Adrenal gland (tissue), 9 donors: ENCODE measurements at regions not wholly inside any gene's neighbourhood (a gene's known extent, or its start where the extent isn't known, plus 50 kb on each side); places are given as distances from the start of the nearest gene placed in this dataset.

Experiments used
- DNase-seq, 7 donors: peaks; one replicate each; pipeline ENCODE4 v3.0.0-alpha.2; 2019 to 2020
- H3K27ac ChIP-seq, 5 donors: fragments of 200-600 bp; sonication (generic) in 4 of 5; 1 replicate in 3 of 5; 2 replicates in 2 of 5; pipeline versions ENCODE4 v1.5.1 to v1.8.0; 2016 to 2020; ENCODE audit warnings: mild to moderate bottlenecking in 1 of 5
- H3K27me3 ChIP-seq: fragments of 200-600 bp; 2 replicates; pipeline ENCODE4 v1.8.0; 2021
- H3K36me3 ChIP-seq, 2 donors: fragments of 200-600 bp; replicated peaks in 1 of 2; 1 replicate in 1 of 2; 2 replicates in 1 of 2; pipeline versions ENCODE4 v1.5.1 to v1.8.0; 2018 to 2022
- H3K4me1 ChIP-seq, 2 donors: fragments of 200-600 bp; replicated peaks in 1 of 2; 1 replicate in 1 of 2; 2 replicates in 1 of 2; pipeline versions ENCODE4 v1.5.1 to v1.8.0; 2018 to 2021
- H3K4me3 ChIP-seq, 4 donors: fragments of 200-600 bp; sonication (generic) in 3 of 4; one replicate each; pipeline ENCODE4 v1.5.1; 2016 to 2018
- H3K9me3 ChIP-seq, 3 donors: fragments of 200-600 bp; sonication (generic) in 1 of 3; replicated peaks in 1 of 3; 1 replicate in 2 of 3; 2 replicates in 1 of 3; pipeline versions ENCODE4 v1.5.1 to v1.8.0; 2016 to 2021
- POLR2A ChIP-seq, 2 donors: fragments of 450-650 bp; IDR thresholded peaks; one replicate each; pipeline ENCODE4 v1.6.1; 2017; ENCODE audit warnings: antibody characterized with exemption in 2 of 2, mild to moderate bottlenecking in 2 of 2, moderate library complexity in 1 of 2
- WGBS, 4 donors: extraction: QIAGEN DNeasy Blood & Tissue Kit in 2 of 4; methylation state at CpG; one replicate each; pipeline versions ENCODE4 v1.1.5 to v1.1.7; 2013 to 2017; 5-methylcytosine and 5-hydroxymethylcytosine counted together
- intact Hi-C, 2 donors: fragments of 100-400 bp; cut with DNase I; formaldehyde crosslinking; loops; one replicate each; pipeline versions ENCODE4 v1.14.1 to v1.15.0; 2022 to 2023
- TF ChIP-seq, protein P1 (sequence below), 6 experiments: fragments of 450-650 bp in 4 of 6; fragments of 200-600 bp in 2 of 6; sonication (generic) in 1 of 6; IDR thresholded peaks; 1 replicate in 5 of 6; 2 replicates in 1 of 6; pipeline versions ENCODE4 v1.5.1 to v1.8.0; 2016 to 2021; ENCODE audit warnings: antibody characterized with exemption in 6 of 6, mild to moderate bottlenecking in 2 of 6, moderate library complexity in 1 of 6
- donor health status: healthy with polysubstance abuse.
- donor health status: Bipolar disorder and iron deficiency.
- donor health status: DM: yes; HTN: yes; CAD: no.
- donor health status: DM: no; HTN: no; CAD: no.
- donor health status: DM: no; HTN: no; CAD: no.

DNA sequence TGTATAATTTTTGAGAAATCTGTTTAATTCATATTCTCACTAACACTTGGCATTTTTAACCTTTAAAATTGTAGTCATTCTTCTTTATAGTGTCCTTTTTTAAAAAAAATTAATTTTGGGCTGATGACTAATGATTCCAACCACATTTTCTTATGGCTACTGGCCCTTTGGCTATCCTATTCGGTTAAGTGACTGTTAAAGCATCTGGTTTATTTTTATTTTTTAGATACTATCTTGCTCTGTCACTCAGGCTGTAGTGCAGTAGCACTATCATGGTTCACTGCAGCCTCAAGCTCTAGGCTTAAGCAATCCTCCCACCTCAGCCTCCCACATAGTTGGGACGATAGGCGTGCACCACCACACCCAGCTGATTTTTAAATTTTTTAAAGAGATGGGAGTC, 723.2 kb upstream of the CXADR start:
- H3K9me3 ChIP-seq, result no peaks in the 10 kb centered on the region
- H3K4me1 ChIP-seq, result peaks cover 4 to 9% of the 10 kb centered on the region in 2 donors
- H3K27ac ChIP-seq, result no peak overlapping the region
- no peaks in the 10 kb centered on the region for H3K27me3 ChIP-seq
- intact Hi-C loops, result no loop called here
- 73 to 91% (median 89%) methylated on average over 3 of the region's 3 CpGs for WGBS, 4 donors
- TF ChIP-seq, protein P1, sequence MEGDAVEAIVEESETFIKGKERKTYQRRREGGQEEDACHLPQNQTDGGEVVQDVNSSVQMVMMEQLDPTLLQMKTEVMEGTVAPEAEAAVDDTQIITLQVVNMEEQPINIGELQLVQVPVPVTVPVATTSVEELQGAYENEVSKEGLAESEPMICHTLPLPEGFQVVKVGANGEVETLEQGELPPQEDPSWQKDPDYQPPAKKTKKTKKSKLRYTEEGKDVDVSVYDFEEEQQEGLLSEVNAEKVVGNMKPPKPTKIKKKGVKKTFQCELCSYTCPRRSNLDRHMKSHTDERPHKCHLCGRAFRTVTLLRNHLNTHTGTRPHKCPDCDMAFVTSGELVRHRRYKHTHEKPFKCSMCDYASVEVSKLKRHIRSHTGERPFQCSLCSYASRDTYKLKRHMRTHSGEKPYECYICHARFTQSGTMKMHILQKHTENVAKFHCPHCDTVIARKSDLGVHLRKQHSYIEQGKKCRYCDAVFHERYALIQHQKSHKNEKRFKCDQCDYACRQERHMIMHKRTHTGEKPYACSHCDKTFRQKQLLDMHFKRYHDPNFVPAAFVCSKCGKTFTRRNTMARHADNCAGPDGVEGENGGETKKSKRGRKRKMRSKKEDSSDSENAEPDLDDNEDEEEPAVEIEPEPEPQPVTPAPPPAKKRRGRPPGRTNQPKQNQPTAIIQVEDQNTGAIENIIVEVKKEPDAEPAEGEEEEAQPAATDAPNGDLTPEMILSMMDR (IDR thresholded peaks at IDR 0.05), result no peak
- TF ChIP-seq POLR2A (IDR thresholded peaks at IDR 0.05), result no peak
- DNase-seq, result no peak
- no peak overlapping the region for H3K4me3 ChIP-seq
- no peaks in the 10 kb centered on the region for H3K36me3 ChIP-seq

DNA sequence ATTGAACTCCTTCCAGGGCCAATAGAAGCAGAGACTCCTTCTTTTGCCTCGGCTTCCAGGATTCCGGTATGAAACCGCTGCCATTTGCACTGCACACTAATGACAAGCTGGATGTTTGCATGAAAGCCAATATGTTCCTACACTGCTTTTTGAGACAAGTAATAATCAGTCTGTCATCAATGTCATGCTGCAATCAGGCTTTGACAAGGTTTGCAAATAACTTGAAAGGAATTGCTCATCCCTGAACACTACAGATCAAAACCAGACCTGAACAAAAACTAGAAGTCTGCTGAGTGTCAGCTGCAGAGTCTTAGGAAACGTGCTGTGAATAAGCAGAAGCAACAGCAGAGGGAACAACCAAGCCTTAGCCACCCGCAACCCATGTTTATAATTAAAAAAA, 720.7 kb upstream of the CXADR start:
- H3K36me3 ChIP-seq, result no peaks in the 10 kb centered on the region
- intact Hi-C loops, result no loop called here
- DNase-seq, result peak in 1 of 7 donors; percentile 1
- no peak overlapping the region for H3K4me3 ChIP-seq
- peaks cover 4 to 22% of the 10 kb centered on the region in 2 donors for H3K4me1 ChIP-seq
- no peak for TF ChIP-seq POLR2A (IDR thresholded peaks at IDR 0.05)
- TF ChIP-seq, protein P1 (IDR thresholded peaks at IDR 0.05), result no peak
- 53 to 60% (median 54%) methylated on average over 5 of the region's 5 CpGs for WGBS, 4 donors
- no peaks in the 10 kb centered on the region for H3K9me3 ChIP-seq
- no peak overlapping the region for H3K27ac ChIP-seq
- no peaks in the 10 kb centered on the region for H3K27me3 ChIP-seq

DNA sequence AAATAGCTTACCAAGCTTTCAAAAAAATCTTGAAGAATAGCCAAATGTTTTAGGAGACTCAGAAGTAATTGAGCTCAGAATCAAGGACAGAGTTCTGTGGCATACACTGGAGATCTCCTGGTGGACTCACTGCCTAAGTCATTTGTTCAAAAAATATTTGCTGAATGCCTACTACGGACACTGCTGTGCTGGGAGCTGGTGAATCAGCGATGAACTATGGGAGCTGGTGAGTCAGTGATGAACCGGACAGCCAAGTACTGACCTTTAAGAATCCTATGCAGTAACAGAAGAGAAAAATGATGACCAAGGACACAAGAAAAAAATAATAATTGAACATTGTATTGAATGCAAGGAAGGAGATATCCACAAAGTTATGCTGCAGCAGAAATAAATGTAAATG, 717.9 kb upstream of the CXADR start:
- TF ChIP-seq, protein P1 (IDR thresholded peaks at IDR 0.05), result no peak
- no peak for TF ChIP-seq POLR2A (IDR thresholded peaks at IDR 0.05)
- 31 to 48% (median 38%) methylated on average over 3 of the region's 3 CpGs for WGBS, 4 donors
- H3K4me1 ChIP-seq, result peaks cover 4 to 22% of the 10 kb centered on the region in 2 donors

DNA sequence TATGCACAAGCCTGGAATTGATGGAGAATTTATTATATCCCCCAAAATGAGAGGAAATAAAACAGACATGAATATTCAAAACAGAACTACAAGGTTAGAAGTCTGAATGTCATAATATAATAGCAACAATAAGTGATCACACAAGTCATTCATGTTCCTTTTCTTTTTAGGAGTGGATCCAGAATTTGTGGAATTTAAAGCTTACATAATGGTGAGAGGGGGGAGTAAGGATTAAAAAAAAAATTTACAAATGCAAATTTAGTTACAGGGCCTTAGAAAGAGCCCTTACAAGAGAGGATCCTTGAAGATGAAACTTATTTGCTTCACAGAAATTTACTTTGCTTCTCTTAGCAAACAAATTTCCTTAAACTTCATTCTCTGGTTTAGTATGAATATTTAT, 716.1 kb upstream of the CXADR start:
- intact Hi-C loops, result no loop called here
- TF ChIP-seq, protein P1 (IDR thresholded peaks at IDR 0.05), result no peak
- no peak for TF ChIP-seq POLR2A (IDR thresholded peaks at IDR 0.05)
- DNase-seq, result no peak
- H3K36me3 ChIP-seq, result no peaks in the 10 kb centered on the region
- no peak overlapping the region for H3K27ac ChIP-seq
- no peak overlapping the region for H3K4me3 ChIP-seq
- H3K4me1 ChIP-seq, result peaks cover 4 to 20% of the 10 kb centered on the region in 2 donors
- H3K27me3 ChIP-seq, result no peaks in the 10 kb centered on the region
- H3K9me3 ChIP-seq, result no peaks in the 10 kb centered on the region

More for the DNA sequence above, 717.9 kb upstream of the CXADR start:
- no peaks in the 10 kb centered on the region for H3K9me3 ChIP-seq
- H3K36me3 ChIP-seq, result no peaks in the 10 kb centered on the region
- H3K4me3 ChIP-seq, result no peak overlapping the region
- H3K27me3 ChIP-seq, result no peaks in the 10 kb centered on the region
- intact Hi-C loops, result no loop called here
- peak overlapping the region in 4 of 5 donors; percentile 1 to 12 (median 6) for H3K27ac ChIP-seq
- peak; percentile 63 to 88 (median 85) for DNase-seq
